GM18505 (cell line): ENCODE measurements at regions not wholly inside any gene's neighbourhood (a gene's known extent, or its start where the extent isn't known, plus 50 kb on each side); places are given as distances from the start of the nearest gene placed in this dataset.

Experiments
- ATAC-seq: cut with Tn5 transposase; IDR thresholded peaks from one replicate; pipeline ENCODE4 v1.9.1; 2021; ENCODE audit not compliant: unreplicated experiment
- POLR2A ChIP-seq: IDR thresholded peaks from 4 replicates; pipeline ENCODE4 v1.6.1; 2011; ENCODE audit warnings: borderline replicate concordance; ENCODE audit not compliant: insufficient read depth, insufficient read length; ENCODE audit errors: extremely low read depth

GRCh38 chr2:204177251-204177976 is 240.9 kb downstream of the ICOS start:
- peak; percentile 31 for ATAC-seq
- no peak for TF ChIP-seq POLR2A

GRCh38 chr2:204177977-204178522 is 241.5 kb downstream of the ICOS start:
- ATAC-seq: peak; percentile 62
- no peak for TF ChIP-seq POLR2A

DNA sequence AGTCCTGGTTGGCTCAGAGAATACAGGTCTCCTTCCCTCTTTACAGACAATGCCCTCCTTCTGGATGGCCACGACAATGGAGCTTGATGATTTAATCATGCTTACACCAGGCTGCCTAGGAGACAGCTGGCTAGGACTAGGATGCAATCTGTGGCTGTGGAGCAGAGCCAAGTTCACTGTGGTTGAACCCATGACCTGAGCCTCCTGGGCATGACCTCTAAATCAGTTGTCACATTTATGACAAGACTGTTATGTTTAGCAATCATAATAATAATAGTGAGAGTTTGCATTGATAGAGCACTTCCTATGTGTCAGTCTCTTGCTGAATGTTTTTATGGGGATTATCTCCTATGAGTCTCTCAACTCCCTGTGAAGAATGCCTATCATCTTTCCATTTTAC is 244.1 kb downstream of the ICOS start:
- TF ChIP-seq POLR2A: no peak
- ATAC-seq: no peak

DNA sequence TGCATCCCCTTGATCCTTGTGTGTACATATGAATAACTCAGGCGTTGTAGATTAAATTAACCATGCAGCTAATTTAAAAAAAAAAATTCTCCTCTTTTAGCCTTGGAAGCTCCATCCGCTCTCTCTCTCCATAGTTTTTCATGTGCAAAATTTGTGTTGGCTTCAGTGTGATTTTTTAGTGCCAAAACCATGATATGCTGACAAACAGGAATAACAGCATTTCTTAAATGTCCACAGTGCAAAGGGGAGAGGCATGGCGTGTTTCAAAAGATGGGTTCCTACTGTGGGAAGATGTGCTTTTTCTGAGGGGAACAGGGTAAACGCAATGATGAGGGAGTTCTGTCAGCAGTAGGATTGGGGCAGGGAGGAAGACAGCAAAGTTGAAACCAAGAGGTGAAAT is 247.0 kb downstream of the ICOS start:
- no peak for TF ChIP-seq POLR2A
- ATAC-seq: no peak

GRCh38 chr2:204184226-204184625 is 247.7 kb downstream of the ICOS start:
- ATAC-seq: no peak
- TF ChIP-seq POLR2A: no peak

GRCh38 chr2:204187229-204188083 is 250.9 kb downstream of the ICOS start:
- no peak for ATAC-seq
- TF ChIP-seq POLR2A: no peak

DNA sequence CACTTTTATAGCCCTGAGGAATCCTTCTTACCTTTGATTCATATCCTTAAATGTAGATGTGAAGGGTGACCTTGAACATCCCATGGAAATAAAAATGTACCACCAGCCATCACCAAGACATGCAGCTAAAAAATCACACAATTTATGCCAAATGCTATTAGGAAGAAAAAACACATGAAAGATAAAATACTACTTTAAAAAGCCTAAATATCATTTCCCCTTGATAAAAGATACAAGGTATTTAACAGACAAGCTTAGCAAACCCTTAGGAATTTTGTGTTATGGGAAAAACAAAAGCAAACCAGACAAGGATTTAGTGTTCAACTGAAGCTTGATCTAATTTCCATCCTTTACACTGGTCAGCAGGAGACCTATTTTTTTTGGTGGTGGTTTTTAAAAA is 255.0 kb downstream of the ICOS start:
- no peak for TF ChIP-seq POLR2A
- no peak for ATAC-seq

GRCh38 chr2:204195498-204195897 is 258.9 kb downstream of the ICOS start:
- no peak for TF ChIP-seq POLR2A
- ATAC-seq: no peak

DNA sequence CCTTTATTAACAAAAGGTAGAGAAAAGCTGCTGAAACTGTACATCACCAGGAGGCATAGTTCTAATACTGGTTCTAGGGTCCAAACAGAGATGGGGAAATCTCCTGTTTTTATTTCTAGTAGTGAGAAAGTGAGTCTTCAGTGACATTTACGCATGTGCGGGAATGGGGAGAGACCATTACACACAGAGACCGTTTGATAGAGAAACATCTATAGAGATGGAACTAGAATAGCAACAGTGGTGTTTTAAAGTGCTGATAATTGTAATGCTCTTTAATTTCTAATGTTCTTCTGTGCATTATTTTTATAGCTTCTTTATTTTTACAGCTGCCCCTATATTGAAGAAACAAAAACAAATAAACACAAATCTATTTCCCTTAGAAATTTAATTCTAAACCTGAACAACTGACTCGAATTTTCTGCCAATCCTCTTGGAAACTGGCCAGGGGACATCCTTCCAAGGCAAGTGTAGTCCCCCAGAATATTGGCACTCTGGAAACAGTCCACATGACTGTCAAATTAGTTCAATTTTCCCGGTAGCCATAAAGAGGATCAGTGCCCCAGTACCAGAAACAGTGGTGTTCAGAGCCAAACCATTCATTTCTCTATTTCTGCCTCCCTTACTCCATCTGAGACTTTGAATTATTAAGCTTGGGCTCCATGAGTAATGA is 260.9 kb downstream of the ICOS start:
- no peak for ATAC-seq
- TF ChIP-seq POLR2A: no peak

DNA sequence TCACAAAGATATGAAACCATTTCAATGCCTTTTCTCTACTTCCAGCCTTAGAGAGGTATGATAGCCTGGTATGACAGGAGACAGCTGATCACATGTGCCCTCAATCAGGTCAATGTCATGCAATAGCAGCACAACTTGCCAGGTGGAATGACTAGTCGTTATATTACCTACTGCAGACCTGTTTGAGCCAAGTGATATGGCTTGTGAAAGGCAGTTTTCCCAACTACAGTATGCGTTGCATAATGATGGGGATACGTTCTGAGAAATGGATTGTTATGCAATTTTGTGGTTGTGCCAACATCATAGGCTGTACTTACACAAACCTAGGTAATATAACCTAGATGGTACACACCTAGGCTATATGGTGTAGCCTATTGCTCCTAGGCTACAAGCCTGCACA is 262.8 kb downstream of the ICOS start:
- TF ChIP-seq POLR2A: no peak
- ATAC-seq: no peak

DNA sequence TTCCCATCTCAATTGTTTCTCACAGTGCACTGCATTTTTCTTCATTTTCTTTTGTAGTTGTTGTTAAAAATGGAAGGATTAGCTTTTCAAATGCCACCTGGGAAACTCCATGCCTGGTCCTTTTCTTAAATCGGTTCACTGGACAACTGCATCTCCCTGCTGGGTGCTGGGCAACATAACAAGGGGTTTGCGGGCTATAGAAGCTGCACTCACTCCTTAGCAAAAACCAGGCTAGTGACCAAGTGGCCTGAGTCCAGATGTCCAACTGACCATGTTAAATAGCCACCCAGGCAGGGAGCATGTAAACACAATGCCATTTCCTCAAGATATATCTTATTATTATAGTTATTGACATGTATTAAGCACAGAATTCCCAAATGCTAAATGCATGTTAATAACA is 264.9 kb downstream of the ICOS start:
- no peak for TF ChIP-seq POLR2A
- ATAC-seq: no peak

DNA sequence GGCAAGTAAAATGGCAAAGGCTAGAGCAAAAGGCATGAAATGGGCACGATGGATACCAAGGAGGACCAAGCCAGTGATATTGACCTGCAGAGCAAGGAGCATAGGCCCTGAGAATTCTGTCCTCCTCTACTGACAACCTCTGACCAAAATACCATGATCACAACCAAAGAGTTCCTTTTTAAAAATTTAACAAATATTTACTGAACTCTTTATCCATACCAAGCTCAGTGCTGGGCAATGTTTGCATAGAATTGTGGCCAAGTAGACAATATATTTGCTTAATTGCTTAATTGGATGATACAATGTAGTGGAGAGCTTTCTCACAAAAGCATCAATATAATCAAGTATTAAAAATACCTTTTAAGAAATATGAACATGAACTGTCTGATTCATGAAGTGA is 265.7 kb downstream of the ICOS start:
- TF ChIP-seq POLR2A: no peak
- ATAC-seq: no peak

DNA sequence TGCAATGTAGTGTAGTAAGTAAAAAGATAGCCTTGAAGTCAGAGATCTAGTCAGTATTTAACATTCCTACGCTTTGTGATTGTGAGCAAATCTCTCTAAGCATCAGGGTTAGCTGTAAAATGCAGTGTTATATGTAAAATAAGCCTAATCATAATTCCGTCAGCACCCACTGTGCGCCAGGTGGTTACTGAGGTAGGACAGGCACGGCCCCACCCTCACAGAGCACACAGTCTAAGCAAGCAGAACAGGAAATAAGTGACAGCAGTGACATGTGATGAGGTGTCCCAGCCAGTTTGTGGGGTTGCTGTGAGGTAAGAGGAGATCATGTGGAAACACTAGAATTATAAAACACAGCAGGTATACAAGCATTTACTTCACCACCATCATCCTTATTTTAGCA is 267.1 kb downstream of the ICOS start:
- no peak for TF ChIP-seq POLR2A
- no peak for ATAC-seq
